ENCODE measurements at regions not wholly inside any gene's neighbourhood (a gene's known extent, or its start where the extent isn't known, plus 50 kb on each side); places are given as distances from the start of the nearest gene placed in this dataset.
A peak's percentile ranks its signal among the peaks of the same experiment; 100 is the strongest.
"Not testable (repeated sequence)": the region's sequence is repeated elsewhere in the genome, so short reads cannot be mapped to it uniquely, and the experiment has no call there.

GRCh38 chr3:61354604-61355003 lies 103.4 kb upstream of the FHIT start:
- DNase-seq (ENCODE audit: low spot score in 2 of 2): no peak
- in situ Hi-C loops (cut with MboI; ENCODE audit: low sequenced_read_pairs): no loop called here
- H3K4me3 ChIP-seq: no peak overlapping the region
- H3K36me3 ChIP-seq (replicated peaks): no peaks in the 10 kb centered on the region
- no peaks in the 10 kb centered on the region for H3K9me3 ChIP-seq
- H3K4me1 ChIP-seq: peaks cover 3% of the 10 kb centered on the region
- no peaks in the 10 kb centered on the region for H3K27me3 ChIP-seq (ENCODE audit: low read depth)

GRCh38 chr3:61356685-61357084 lies 105.4 kb upstream of the FHIT start:
- Histone ChIP-seq H3K4me1 (peaks cover 3% of the 10 kb centered on the region), H3K36me3 (replicated peaks) (no peaks in the 10 kb centered on the region)
- in situ Hi-C loops (cut with MboI; ENCODE audit: low sequenced_read_pairs): no loop called here

GRCh38 chr3:61357902-61358301 lies 106.7 kb upstream of the FHIT start:
- no peaks in the 10 kb centered on the region for H3K36me3 ChIP-seq (replicated peaks)
- no peak for DNase-seq (ENCODE audit: low spot score in 2 of 2)
- peaks cover 3% of the 10 kb centered on the region for H3K4me1 ChIP-seq
- H3K27me3 ChIP-seq (ENCODE audit: low read depth): no peaks in the 10 kb centered on the region
- H3K9me3 ChIP-seq: no peaks in the 10 kb centered on the region
- in situ Hi-C loops (cut with MboI; ENCODE audit: low sequenced_read_pairs): no loop called here
- H3K4me3 ChIP-seq: no peak overlapping the region

More at GRCh38 chr3:61356685-61357084, 105.4 kb upstream of the FHIT start:
- H3K27me3 ChIP-seq (ENCODE audit: low read depth): no peaks in the 10 kb centered on the region
- no peaks in the 10 kb centered on the region for H3K9me3 ChIP-seq
- DNase-seq (ENCODE audit: low spot score in 2 of 2): no peak
- H3K4me3 ChIP-seq: no peak overlapping the region

- Histone ChIP-seq H3K27me3 (ENCODE audit: low read depth) (no peaks in the 10 kb centered on the region), H3K36me3 (replicated peaks) (no peaks in the 10 kb centered on the region), H3K4me1 (peaks cover 3% of the 10 kb centered on the region), H3K9me3 (no peaks in the 10 kb centered on the region), H3K4me3 (no peak overlapping the region)
- in situ Hi-C loops (cut with MboI; ENCODE audit: low sequenced_read_pairs): no loop called here
- DNase-seq (ENCODE audit: low spot score in 2 of 2): no peak
These were observed 107.1 kb upstream of the FHIT start for GRCh38 chr3:61358364-61358763.

GRCh38 chr3:61360297-61360965 lies 109.2 kb upstream of the FHIT start:
- in situ Hi-C loops (cut with MboI; ENCODE audit: low sequenced_read_pairs): no loop called here
- no peak overlapping the region for H3K4me3 ChIP-seq
- H3K27me3 ChIP-seq (ENCODE audit: low read depth): no peaks in the 10 kb centered on the region
- H3K9me3 ChIP-seq: no peaks in the 10 kb centered on the region
- no peak for DNase-seq (ENCODE audit: low spot score in 2 of 2)
- peaks cover 3% of the 10 kb centered on the region for H3K4me1 ChIP-seq
- no peaks in the 10 kb centered on the region for H3K36me3 ChIP-seq (replicated peaks)

GRCh38 chr3:61369678-61370077 lies 118.4 kb upstream of the FHIT start:
- no peak for DNase-seq (ENCODE audit: low spot score in 2 of 2)
- H3K9me3 ChIP-seq: no peaks in the 10 kb centered on the region
- in situ Hi-C loops (cut with MboI; ENCODE audit: low sequenced_read_pairs): no loop called here
- H3K4me3 ChIP-seq: no peak overlapping the region
- no peaks in the 10 kb centered on the region for H3K36me3 ChIP-seq (replicated peaks)
- H3K27me3 ChIP-seq (ENCODE audit: low read depth): no peaks in the 10 kb centered on the region
- no peaks in the 10 kb centered on the region for H3K4me1 ChIP-seq

- Histone ChIP-seq H3K36me3 (replicated peaks) (no peaks in the 10 kb centered on the region), H3K27me3 (ENCODE audit: low read depth) (no peaks in the 10 kb centered on the region), H3K9me3 (no peaks in the 10 kb centered on the region), H3K4me1 (no peaks in the 10 kb centered on the region), H3K4me3 (no peak overlapping the region)
- in situ Hi-C loops (cut with MboI; ENCODE audit: low sequenced_read_pairs): no loop called here
- peak; percentile 50 to 58 for DNase-seq (ENCODE audit: low spot score in 2 of 2)
These were observed 119.9 kb upstream of the FHIT start for GRCh38 chr3:61371123-61371522.

- no peak overlapping the region for H3K4me3 ChIP-seq
- no peaks in the 10 kb centered on the region for H3K9me3 ChIP-seq
- H3K36me3 ChIP-seq (replicated peaks): no peaks in the 10 kb centered on the region
- H3K27me3 ChIP-seq (ENCODE audit: low read depth): no peaks in the 10 kb centered on the region
- no peak for DNase-seq (ENCODE audit: low spot score in 2 of 2)
- H3K4me1 ChIP-seq: no peaks in the 10 kb centered on the region
- in situ Hi-C loops (cut with MboI; ENCODE audit: low sequenced_read_pairs): no loop called here
These were observed 121.5 kb upstream of the FHIT start for GRCh38 chr3:61372723-61373122.

GRCh38 chr3:61378311-61378710 lies 127.1 kb upstream of the FHIT start:
- H3K9me3 ChIP-seq: no peaks in the 10 kb centered on the region
- in situ Hi-C loops (cut with MboI; ENCODE audit: low sequenced_read_pairs): no loop called here
- no peaks in the 10 kb centered on the region for H3K36me3 ChIP-seq (replicated peaks)
- H3K27me3 ChIP-seq (ENCODE audit: low read depth): no peaks in the 10 kb centered on the region
- H3K4me3 ChIP-seq: no peak overlapping the region
- H3K4me1 ChIP-seq: no peaks in the 10 kb centered on the region
- no peak for DNase-seq (ENCODE audit: low spot score in 2 of 2)

GRCh38 chr3:61381745-61382392 lies 130.6 kb upstream of the FHIT start:
- in situ Hi-C loops (cut with MboI; ENCODE audit: low sequenced_read_pairs): no loop called here
- Histone ChIP-seq H3K4me1 (no peaks in the 10 kb centered on the region), H3K36me3 (replicated peaks) (no peaks in the 10 kb centered on the region), H3K27me3 (ENCODE audit: low read depth) (no peaks in the 10 kb centered on the region; the same call in 1 of the 2 replicates), H3K9me3 (no peaks in the 10 kb centered on the region), H3K4me3 (no peak overlapping the region)
- peak; percentile 12 to 67 for DNase-seq (ENCODE audit: low spot score in 2 of 2)

- Histone ChIP-seq H3K4me1 (no peaks in the 10 kb centered on the region), H3K36me3 (replicated peaks) (no peaks in the 10 kb centered on the region), H3K4me3 (no peak overlapping the region), H3K27me3 (ENCODE audit: low read depth) (no peaks in the 10 kb centered on the region; the same call in 1 of the 2 replicates), H3K9me3 (no peaks in the 10 kb centered on the region)
- in situ Hi-C loops (cut with MboI; ENCODE audit: low sequenced_read_pairs): no loop called here
- no peak for DNase-seq (ENCODE audit: low spot score in 2 of 2)
These were observed 136.6 kb upstream of the FHIT start for GRCh38 chr3:61387817-61388216.

- H3K4me3 ChIP-seq; H3K4me1 ChIP-seq; in situ Hi-C loops (cut with MboI; ENCODE audit: low sequenced_read_pairs); H3K36me3 ChIP-seq (replicated peaks); H3K9me3 ChIP-seq; DNase-seq (ENCODE audit: low spot score in 2 of 2); H3K27me3 ChIP-seq (ENCODE audit: low read depth): not testable (repeated sequence)
These were observed 142.3 kb upstream of the FHIT start for GRCh38 chr3:61393480-61393947.

GRCh38 chr3:61401359-61401758 lies 150.1 kb upstream of the FHIT start:
- H3K4me1 ChIP-seq: no peaks in the 10 kb centered on the region
- no peak for DNase-seq (ENCODE audit: low spot score in 2 of 2)
- in situ Hi-C loops (cut with MboI; ENCODE audit: low sequenced_read_pairs): loop anchor here (25.0 kb wide), 1 partner anchor 786 kb away; no protein-coding TSS in a partner anchor
- H3K9me3 ChIP-seq: no peaks in the 10 kb centered on the region
- no peaks in the 10 kb centered on the region for H3K36me3 ChIP-seq (replicated peaks)
- no peak overlapping the region for H3K4me3 ChIP-seq
- no peaks in the 10 kb centered on the region for H3K27me3 ChIP-seq (ENCODE audit: low read depth)

- no peaks in the 10 kb centered on the region for H3K4me1 ChIP-seq
- H3K4me3 ChIP-seq: no peak overlapping the region
- in situ Hi-C loops (cut with MboI; ENCODE audit: low sequenced_read_pairs): loop anchor here (25.0 kb wide), 1 partner anchor 780 kb away; no protein-coding TSS in a partner anchor
- no peaks in the 10 kb centered on the region for H3K36me3 ChIP-seq (replicated peaks)
- no peaks in the 10 kb centered on the region for H3K9me3 ChIP-seq
- H3K27me3 ChIP-seq (ENCODE audit: low read depth): no peaks in the 10 kb centered on the region
- no peak for DNase-seq (ENCODE audit: low spot score in 2 of 2)
These were observed 154.0 kb upstream of the PTPRG start for GRCh38 chr3:61407397-61407796.

All from HAP-1 (cell line).